H9 (cell line): ENCODE measurements at regions not wholly inside any gene's neighbourhood (a gene's known extent, or its start where the extent isn't known, plus 50 kb on each side); places are given as distances from the start of the nearest gene placed in this dataset.

Experiments used
- DNase-seq: peaks from one replicate; pipeline ENCODE4 v3.0.0-alpha.2; 2017
- H2AFZ ChIP-seq: one replicate; pipeline ENCODE4 v1.6.1; 2013; ENCODE audit warnings: mild to moderate bottlenecking, low read length, control low read depth, moderate library complexity
- H2AK5ac ChIP-seq: 2 replicates; pipeline ENCODE4 v1.6.1; 2013; ENCODE audit warnings: low read length, control low read depth, mixed read lengths; ENCODE audit not compliant: insufficient read length
- H2BK120ac ChIP-seq: one replicate; pipeline ENCODE4 v1.6.1; 2013; ENCODE audit warnings: low read depth, mild to moderate bottlenecking, low read length, control low read depth, inconsistent platforms; ENCODE audit not compliant: poor library complexity, severe bottlenecking
- H2BK12ac ChIP-seq: 2 replicates; pipeline ENCODE4 v1.6.1; 2013; ENCODE audit warnings: low read length, control low read depth, mixed read lengths, low read depth; ENCODE audit not compliant: insufficient read length
- H2BK15ac ChIP-seq: 2 replicates; pipeline ENCODE4 v1.6.1; 2013; ENCODE audit warnings: low read depth, low read length, control low read depth
- H2BK20ac ChIP-seq: one replicate; pipeline ENCODE4 v1.6.1; 2013; ENCODE audit warnings: low read depth, mild to moderate bottlenecking, low read length, control low read depth, inconsistent platforms; ENCODE audit not compliant: poor library complexity, severe bottlenecking
- H2BK5ac ChIP-seq: 2 replicates; pipeline ENCODE4 v1.6.1; 2013; ENCODE audit warnings: low read length, control low read depth, mixed read lengths; ENCODE audit not compliant: insufficient read length
- H3K14ac ChIP-seq: 2 replicates; pipeline ENCODE4 v1.6.1; 2013; ENCODE audit warnings: low read length, control low read depth; ENCODE audit not compliant: insufficient read depth
- H3K18ac ChIP-seq: 2 replicates; pipeline ENCODE4 v1.6.1; 2013; ENCODE audit warnings: low read depth, mild to moderate bottlenecking, mixed read lengths, low read length, control low read depth; ENCODE audit not compliant: insufficient read length
- H3K23ac ChIP-seq: 2 replicates; pipeline ENCODE4 v1.6.1; 2013; ENCODE audit warnings: low read length, control low read depth, mixed read lengths, low read depth; ENCODE audit not compliant: insufficient read length
- H3K23me2 ChIP-seq: 2 replicates; pipeline ENCODE4 v1.6.1; 2013; ENCODE audit warnings: low read depth, mild to moderate bottlenecking, mixed read lengths, low read length, control low read depth; ENCODE audit not compliant: insufficient read length, poor library complexity, severe bottlenecking
- H3K27ac ChIP-seq: 2 replicates; pipeline ENCODE4 v1.5.1; 2013; ENCODE audit warnings: low read length, control low read depth, mixed read lengths, low read depth; ENCODE audit not compliant: insufficient read length
- H3K27me3 ChIP-seq: 2 replicates; pipeline ENCODE4 v1.6.1; 2013; ENCODE audit warnings: low read length, control low read depth, inconsistent platforms; ENCODE audit not compliant: insufficient read depth
- H3K4ac ChIP-seq: 2 replicates; pipeline ENCODE4 v1.6.1; 2013; ENCODE audit warnings: low read depth, mild to moderate bottlenecking, control low read depth, inconsistent platforms, low read length, moderate library complexity
- H3K4me1 ChIP-seq: 2 replicates; pipeline ENCODE4 v1.6.1; 2013; ENCODE audit warnings: low read length, control low read depth, inconsistent platforms; ENCODE audit not compliant: insufficient read depth
- H3K4me2 ChIP-seq: 2 replicates; pipeline ENCODE4 v1.6.1; 2013; ENCODE audit warnings: low read length, control low read depth, mixed read lengths; ENCODE audit not compliant: insufficient read length, insufficient read depth
- H3K56ac ChIP-seq: 2 replicates; pipeline ENCODE4 v1.6.1; 2013; ENCODE audit warnings: low read depth, mild to moderate bottlenecking, mixed read lengths, low read length, control low read depth; ENCODE audit not compliant: insufficient read length
- H3K79me1 ChIP-seq: 2 replicates; pipeline ENCODE4 v1.6.1; 2013; ENCODE audit warnings: low read depth, mild to moderate bottlenecking, moderate library complexity, low read length, control low read depth, inconsistent platforms; ENCODE audit not compliant: insufficient read depth, poor library complexity, severe bottlenecking
- H3K79me2 ChIP-seq: 2 replicates; pipeline ENCODE4 v1.6.1; 2013; ENCODE audit warnings: low read length, control low read depth, inconsistent platforms; ENCODE audit not compliant: insufficient read depth
- H3K9ac ChIP-seq: 2 replicates; pipeline ENCODE4 v1.6.1; 2013; ENCODE audit warnings: low read length, control low read depth, mixed read lengths; ENCODE audit not compliant: insufficient read length; ENCODE audit errors: extremely low read depth
- H3K9me3 ChIP-seq: one replicate; pipeline ENCODE4 v1.6.1; 2013; ENCODE audit warnings: low read depth, low read length, inconsistent platforms; ENCODE audit not compliant: control insufficient read depth
- H3T11ph ChIP-seq: one replicate; pipeline ENCODE4 v1.6.1; 2013; ENCODE audit warnings: mild to moderate bottlenecking, low read length, control low read depth, inconsistent platforms
- H4K20me1 ChIP-seq: one replicate; pipeline ENCODE4 v1.6.1; 2013; ENCODE audit not compliant: control insufficient read depth, insufficient read length, insufficient read depth
- H4K5ac ChIP-seq: 2 replicates; pipeline ENCODE4 v1.6.1; 2013; ENCODE audit warnings: low read depth, mild to moderate bottlenecking, mixed read lengths, low read length, control low read depth; ENCODE audit not compliant: insufficient read length
- H4K8ac ChIP-seq: replicated peaks from 2 replicates; pipeline ENCODE4 v1.6.1; 2013; ENCODE audit warnings: low read length, control low read depth, mixed read lengths, low read depth; ENCODE audit not compliant: insufficient read length
- H4K91ac ChIP-seq: 2 replicates; pipeline ENCODE4 v1.6.1; 2013; ENCODE audit warnings: low read depth, mild to moderate bottlenecking, moderate library complexity, mixed read lengths, low read length, control low read depth; ENCODE audit not compliant: insufficient read length
- H3K27ac Mint-ChIP-seq, 3 experiments: 2 replicates in 2 of 3; 3 replicates in 1 of 3; pipeline ENCODE4 v1.8.0; 2020 to 2021; ENCODE audit warnings: mixed read lengths in 3 of 3, mild to moderate bottlenecking in 1 of 3, moderate library complexity in 1 of 3
- H3K27me3 Mint-ChIP-seq: 2 replicates; pipeline ENCODE4 v1.8.0; 2021; ENCODE audit warnings: low read depth, mild to moderate bottlenecking, moderate library complexity, mixed read lengths
- H3K36me3 Mint-ChIP-seq, 3 experiments: 2 replicates in 2 of 3; 3 replicates in 1 of 3; pipeline ENCODE4 v1.8.0; 2020 to 2021; ENCODE audit warnings: low read depth in 3 of 3, mixed read lengths in 3 of 3; ENCODE audit not compliant: insufficient read depth in 1 of 3
- H3K4me1 Mint-ChIP-seq, 2 experiments: 2 replicates each; pipeline ENCODE4 v1.8.0; 2020; ENCODE audit warnings: mixed read lengths in 2 of 2
- H3K4me3 Mint-ChIP-seq, 2 experiments: 2 replicates in 1 of 2; 3 replicates in 1 of 2; pipeline ENCODE4 v1.8.0; 2020 to 2021; ENCODE audit warnings: mild to moderate bottlenecking in 2 of 2, mixed read lengths in 2 of 2, moderate library complexity in 1 of 2
- H3K9me3 Mint-ChIP-seq, 2 experiments: 2 replicates in 1 of 2; 3 replicates in 1 of 2; pipeline ENCODE4 v1.8.0; 2020; ENCODE audit warnings: mild to moderate bottlenecking in 2 of 2, mixed read lengths in 2 of 2, moderate library complexity in 1 of 2
- WGBS: extraction: QIAGEN DNeasy Blood & Tissue Kit; methylation state at CpG from one replicate; pipeline ENCODE4 v1.1.7; 2013; ENCODE audit warnings: missing lambda C conversion rate, low lambda C conversion rate, mixed read lengths; ENCODE audit not compliant: insufficient read length; ENCODE audit errors: extremely low coverage; 5-methylcytosine and 5-hydroxymethylcytosine counted together
- TF ChIP-seq, protein P1 (sequence below): fragments of 200-600 bp; sonication (generic); conservative IDR thresholded peaks from 3 replicates; pipeline ENCODE4 v1.8.0; 2021; ENCODE audit warnings: antibody characterized with exemption, mild to moderate bottlenecking

DNA sequence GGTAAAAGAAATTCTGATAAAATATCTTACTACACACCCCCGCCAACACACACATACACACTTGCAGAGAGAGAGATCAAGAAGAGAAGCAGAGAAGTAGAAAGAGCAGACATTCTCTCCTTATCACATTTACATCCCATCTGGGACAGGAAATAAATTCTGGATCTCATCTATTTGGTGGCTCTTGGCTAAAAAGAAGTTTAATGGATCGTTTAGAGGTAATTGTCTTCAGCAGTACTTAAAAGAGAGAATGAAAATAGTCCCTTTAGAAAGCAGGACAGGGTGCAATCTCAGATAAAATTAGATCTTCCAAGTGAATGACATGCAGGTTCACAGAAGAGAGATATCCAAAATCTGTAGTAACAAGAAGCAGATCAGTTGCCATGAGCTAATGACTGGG is 1392.5 kb downstream of the RAPGEF2 start:
- Histone ChIP-seq H3K27me3 (no peaks in the 10 kb centered on the region), H4K20me1 (no peaks in the 10 kb centered on the region), H3K56ac (no peak overlapping the region), H3K79me2 (no peaks in the 10 kb centered on the region), H2AK5ac (no peak overlapping the region), H3K9ac (no peak overlapping the region), H3K23ac (no peak overlapping the region), H4K5ac (no peak overlapping the region), H2BK12ac (no peak overlapping the region), H2BK5ac (no peak overlapping the region), H3K79me1 (no peaks in the 10 kb centered on the region), H2AFZ (no peak overlapping the region), H3K23me2 (no peaks in the 10 kb centered on the region), H3K4me2 (no peak overlapping the region), H4K8ac (no peak overlapping the region), H3K4ac (no peak overlapping the region), H3K14ac (no peak overlapping the region), H2BK20ac (no peak overlapping the region), H2BK120ac (no peak overlapping the region), H3T11ph (no peak overlapping the region), H2BK15ac (no peak overlapping the region), H3K9me3 (no peaks in the 10 kb centered on the region), H3K4me1 (no peaks in the 10 kb centered on the region), H3K27ac (no peak overlapping the region), H4K91ac (no peak overlapping the region), H3K18ac (no peak overlapping the region)
- no CpG with 5 or more reads among the region's 2 CpGs for WGBS
- H3K27me3 Mint-ChIP-seq: no peaks in the 10 kb centered on the region
- TF ChIP-seq, protein P1, sequence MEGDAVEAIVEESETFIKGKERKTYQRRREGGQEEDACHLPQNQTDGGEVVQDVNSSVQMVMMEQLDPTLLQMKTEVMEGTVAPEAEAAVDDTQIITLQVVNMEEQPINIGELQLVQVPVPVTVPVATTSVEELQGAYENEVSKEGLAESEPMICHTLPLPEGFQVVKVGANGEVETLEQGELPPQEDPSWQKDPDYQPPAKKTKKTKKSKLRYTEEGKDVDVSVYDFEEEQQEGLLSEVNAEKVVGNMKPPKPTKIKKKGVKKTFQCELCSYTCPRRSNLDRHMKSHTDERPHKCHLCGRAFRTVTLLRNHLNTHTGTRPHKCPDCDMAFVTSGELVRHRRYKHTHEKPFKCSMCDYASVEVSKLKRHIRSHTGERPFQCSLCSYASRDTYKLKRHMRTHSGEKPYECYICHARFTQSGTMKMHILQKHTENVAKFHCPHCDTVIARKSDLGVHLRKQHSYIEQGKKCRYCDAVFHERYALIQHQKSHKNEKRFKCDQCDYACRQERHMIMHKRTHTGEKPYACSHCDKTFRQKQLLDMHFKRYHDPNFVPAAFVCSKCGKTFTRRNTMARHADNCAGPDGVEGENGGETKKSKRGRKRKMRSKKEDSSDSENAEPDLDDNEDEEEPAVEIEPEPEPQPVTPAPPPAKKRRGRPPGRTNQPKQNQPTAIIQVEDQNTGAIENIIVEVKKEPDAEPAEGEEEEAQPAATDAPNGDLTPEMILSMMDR: no peak
- DNase-seq: no peak
- H3K4me3 Mint-ChIP-seq: no peak overlapping the region
- peaks cover 25 to 29% of the 10 kb centered on the region in 2 experiments for H3K9me3 Mint-ChIP-seq
- no peaks in the 10 kb centered on the region for H3K4me1 Mint-ChIP-seq
- peaks cover 11 to 26% (median 14%) of the 10 kb centered on the region in 3 experiments for H3K36me3 Mint-ChIP-seq
- H3K27ac Mint-ChIP-seq: no peak overlapping the region
